HEK293 (cell line): ENCODE measurements at regions not wholly inside any gene's neighbourhood (a gene's known extent, or its start where the extent isn't known, plus 50 kb on each side); places are given as distances from the start of the nearest gene placed in this dataset.

ENCODE experiments used
- CTCF ChIP-seq: fragments of 450-650 bp; formaldehyde crosslinking; IDR thresholded peaks from 2 replicates; pipeline ENCODE4 v1.5.1; 2016; ENCODE audit warnings: missing biosample characterization, missing genetic modification characterization
- ELK4 ChIP-seq: IDR thresholded peaks from 2 replicates; pipeline ENCODE4 v1.6.1; 2011; ENCODE audit warnings: mild to moderate bottlenecking, low read depth, low read length, borderline replicate concordance
- ZNF121 ChIP-seq: fragments of 450-650 bp; formaldehyde crosslinking; IDR thresholded peaks from 2 replicates; pipeline ENCODE4 v1.5.1; 2016; ENCODE audit warnings: missing biosample characterization, missing genetic modification characterization
- ZNF658 ChIP-seq: fragments of 450-650 bp; formaldehyde crosslinking; IDR thresholded peaks from 2 replicates; pipeline ENCODE4; 2016; ENCODE audit warnings: missing biosample characterization, missing genetic modification characterization
- ZNF777 ChIP-seq: fragments of 450-650 bp; formaldehyde crosslinking; IDR thresholded peaks from 2 replicates; pipeline ENCODE4 v1.5.1; 2017; ENCODE audit warnings: missing biosample characterization, missing genetic modification characterization, borderline replicate concordance

GRCh38 chr10:130998642-130999041 is 312.9 kb downstream of the TCERG1L start:
- TF ChIP-seq CTCF (tag by site-specific recombination) (no peak), ZNF121 (tag by site-specific recombination) (no peak), ZNF658 (tag by site-specific recombination) (no peak), ZNF777 (tag by site-specific recombination) (no peak), ELK4 (no peak)
